ENCODE measurements at regions not wholly inside any gene's neighbourhood (a gene's known extent, or its start where the extent isn't known, plus 50 kb on each side); places are given as distances from the start of the nearest gene placed in this dataset.

DNA sequence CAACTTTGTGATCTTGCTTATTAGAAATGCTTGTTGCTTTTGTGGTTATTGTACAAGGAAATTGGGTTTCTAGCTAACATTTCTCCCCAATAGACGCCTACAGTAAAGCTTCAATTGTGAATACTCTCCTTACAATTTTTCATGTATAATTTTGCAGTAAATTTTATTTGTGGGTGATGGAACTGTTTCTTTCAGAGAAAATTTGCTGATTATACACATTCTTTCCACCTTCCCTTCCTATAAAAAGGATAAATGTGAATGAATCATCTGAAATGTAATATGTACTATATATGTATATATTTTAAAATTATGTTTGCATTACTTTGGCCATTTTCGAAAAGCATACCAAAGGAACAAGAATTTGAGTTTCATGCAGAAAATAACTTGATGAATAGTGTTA lies 162.7 kb upstream of the CRBN start:
- Histone ChIP-seq H2AFZ (ENCODE audit: low read length) (no peak overlapping the region), H3K9me3 (ENCODE audit: insufficient read depth in 2 of 2, low read depth in 1 of 2, low read length in 1 of 2) (no peaks in the 10 kb centered on the region), H3K4ac (replicated peaks; ENCODE audit: insufficient read length, low read depth, low read length) (no peak overlapping the region), H3K79me2 (ENCODE audit: control insufficient read depth in 1 of 2, insufficient read depth in 2 of 2, low read length in 2 of 2) (no peaks in the 10 kb centered on the region), H3K18ac (ENCODE audit: extremely low read depth, low read length) (no peak overlapping the region), H3K4me2 (ENCODE audit: insufficient read depth in 1 of 2, low read depth in 2 of 2, low read length in 2 of 2) (no peak overlapping the region), H2BK20ac (ENCODE audit: low read length) (no peak overlapping the region), H4K91ac (replicated peaks; ENCODE audit: insufficient read length, low read length) (no peak overlapping the region), H3K14ac (ENCODE audit: insufficient read length) (no peak overlapping the region), H3K27me3 (replicated peaks in 1 of 4; ENCODE audit: control insufficient read depth in 3 of 4, extremely low read depth in 1 of 4, insufficient read depth in 3 of 4, low read length in 3 of 4) (no peaks in the 10 kb centered on the region), H2BK15ac (ENCODE audit: low read length) (no peak overlapping the region), H3K27ac (ENCODE audit: low read depth, low read length) (no peak overlapping the region), H3K9ac (replicated peaks in 1 of 4; ENCODE audit: extremely low read depth in 1 of 4, low read depth in 3 of 4, low read length in 3 of 4) (no peak overlapping the region), H3K23ac (ENCODE audit: insufficient read length) (no peak overlapping the region), H2BK5ac (ENCODE audit: low read depth, low read length) (no peak overlapping the region), H4K20me1 (replicated peaks in 1 of 2; ENCODE audit: control insufficient read depth in 1 of 2, insufficient read depth in 2 of 2, low read length in 2 of 2) (no peaks in the 10 kb centered on the region), H2AK5ac (ENCODE audit: low read depth, low read length) (no peak overlapping the region), H3K4me3 (ENCODE audit: extremely low read depth in 1 of 4, insufficient read depth in 2 of 4, low read depth in 3 of 4, low read length in 4 of 4) (no peak overlapping the region), H3K4me1 (replicated peaks in 1 of 4; ENCODE audit: control insufficient read depth in 3 of 4, insufficient read depth in 4 of 4, low read length in 3 of 4) (peaks cover 1 to 8% (median 5%) of the 10 kb centered on the region in 4 experiments; a peak in 3 of 7 replicates), H3K79me1 (ENCODE audit: low read depth, low read length) (no peaks in the 10 kb centered on the region), H2BK120ac (replicated peaks; ENCODE audit: low read depth, low read length) (no peak overlapping the region), H3K23me2 (ENCODE audit: low read depth, low read length) (0 out of 2 replicates have a peak, but pooled peaks cover 2% of the 10 kb centered on the region), H2BK12ac (ENCODE audit: low read depth, low read length) (no peak overlapping the region), H3K56ac (replicated peaks; ENCODE audit: insufficient read length, low read depth, low read length) (no peak overlapping the region), H4K8ac (ENCODE audit: extremely low read depth, insufficient read depth, low read length) (no peak overlapping the region), H3K36me3 (ENCODE audit: control insufficient read depth in 2 of 4, insufficient read depth in 4 of 4, low read length in 3 of 4) (no peaks in the 10 kb centered on the region), H4K5ac (ENCODE audit: insufficient read length, low read depth, low read length) (no peak overlapping the region)
- 91% methylated on average over 2 of the region's 2 CpGs; no CpG with 5 or more reads in 1 of the 2 experiments for WGBS, 2 experiments (ENCODE audit: extremely low coverage in 1 of 2, insufficient coverage in 1 of 2, insufficient read length in 1 of 2, insufficient replicate concordance in 2 of 2, low coverage in 1 of 2, low lambda C conversion rate in 2 of 2, missing lambda C conversion rate in 1 of 2)
- ChIA-PET CTCF (ENCODE audit: partially characterized antibody) (no interaction called here), POLR2A (ENCODE audit: partially characterized antibody) (no interaction called here)
- FAIRE-seq (no peak), DNase-seq (ENCODE audit: low read depth in 1 of 2, low spot score in 2 of 2) (no peak)
- TF ChIP-seq NRF1 (IDR thresholded peaks at IDR 0.05; ENCODE audit: low read depth, low read length) (no peak), GTF2F1 (IDR thresholded peaks at IDR 0.05; ENCODE audit: borderline replicate concordance, low read depth, low read length) (no peak), GABPA (IDR thresholded peaks at IDR 0.05; ENCODE audit: borderline replicate concordance, insufficient read depth, low read length) (no peak), POLR2AphosphoS5 (IDR thresholded peaks at IDR 0.05; ENCODE audit: low read depth, low read length) (no peak)
- TF ChIP-seq, protein P1, sequence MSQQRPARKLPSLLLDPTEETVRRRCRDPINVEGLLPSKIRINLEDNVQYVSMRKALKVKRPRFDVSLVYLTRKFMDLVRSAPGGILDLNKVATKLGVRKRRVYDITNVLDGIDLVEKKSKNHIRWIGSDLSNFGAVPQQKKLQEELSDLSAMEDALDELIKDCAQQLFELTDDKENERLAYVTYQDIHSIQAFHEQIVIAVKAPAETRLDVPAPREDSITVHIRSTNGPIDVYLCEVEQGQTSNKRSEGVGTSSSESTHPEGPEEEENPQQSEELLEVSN (IDR thresholded peaks at IDR 0.05): no peak

Data from H1 (cell line).